Effector memory CD8-positive, alpha-beta T cell (primary cell): ENCODE measurements at regions not wholly inside any gene's neighbourhood (a gene's known extent, or its start where the extent isn't known, plus 50 kb on each side); places are given as distances from the start of the nearest gene placed in this dataset.
"Not testable (repeated sequence)": the region's sequence is repeated elsewhere in the genome, so short reads cannot be mapped to it uniquely, and the experiment has no call there.

Source experiments
- ATAC-seq: fragments of 150-1000 bp; cut with Tn5 transposase; replicated peaks from 2 replicates; pipeline ENCODE4 v1.10.0; 2021; ENCODE audit warnings: mild to moderate bottlenecking, moderate library complexity
- DNase-seq, 3 experiments: peaks; one replicate each; pipeline ENCODE4 v3.0.0; 2021
- H3K27ac Mint-ChIP-seq, 2 donors: one replicate each; pipeline ENCODE4 v1.8.0; 2022; ENCODE audit warnings: mild to moderate bottlenecking in 2 of 2, mixed read lengths in 2 of 2, moderate library complexity in 2 of 2
- H3K27me3 Mint-ChIP-seq, 2 donors: one replicate each; pipeline ENCODE4 v1.8.0; 2022; ENCODE audit warnings: mixed read lengths in 2 of 2
- H3K36me3 Mint-ChIP-seq: one replicate; pipeline ENCODE4 v1.8.0; 2022; ENCODE audit warnings: mild to moderate bottlenecking, moderate library complexity, mixed read lengths; ENCODE audit not compliant: insufficient read depth
- H3K4me1 Mint-ChIP-seq, 2 donors: one replicate each; pipeline ENCODE4 v1.8.0; 2022; ENCODE audit warnings: low read depth in 2 of 2, mixed read lengths in 2 of 2
- H3K4me3 Mint-ChIP-seq, 2 donors: one replicate each; pipeline ENCODE4 v1.8.0; 2022; ENCODE audit warnings: mild to moderate bottlenecking in 2 of 2, mixed read lengths in 2 of 2, moderate library complexity in 2 of 2
- H3K9me3 Mint-ChIP-seq, 2 donors: one replicate each; pipeline ENCODE4 v1.8.0; 2022; ENCODE audit warnings: mixed read lengths in 2 of 2

GRCh38 chr22:49347376-49347775, 480.3 kb downstream of the BRD1 start:
- peaks cover 7% of the 10 kb centered on the region for H3K36me3 Mint-ChIP-seq
- H3K4me1 Mint-ChIP-seq = peaks cover 0 to 2% of the 10 kb centered on the region in 2 donors
- DNase-seq (no peak), ATAC-seq (no peak)
- H3K9me3 Mint-ChIP-seq = no peaks in the 10 kb centered on the region
- peaks cover 39 to 83% of the 10 kb centered on the region in 2 donors for H3K27me3 Mint-ChIP-seq
- no peak overlapping the region for H3K4me3 Mint-ChIP-seq
- no peak overlapping the region for H3K27ac Mint-ChIP-seq

- no peak for ATAC-seq
- Mint-ChIP-seq H3K9me3 (no peaks in the 10 kb centered on the region), H3K4me3 (no peak overlapping the region), H3K4me1 (peaks cover 0 to 2% of the 10 kb centered on the region in 2 donors), H3K36me3 (peaks cover 2% of the 10 kb centered on the region), H3K27me3 (peaks cover 45 to 89% of the 10 kb centered on the region in 2 donors), H3K27ac (no peak overlapping the region)
- DNase-seq = no peak
These were observed 481.8 kb downstream of the BRD1 start for GRCh38 chr22:49345896-49346295.

GRCh38 chr22:49344656-49345055, 483.0 kb downstream of the BRD1 start:
- ATAC-seq = no peak

DNA sequence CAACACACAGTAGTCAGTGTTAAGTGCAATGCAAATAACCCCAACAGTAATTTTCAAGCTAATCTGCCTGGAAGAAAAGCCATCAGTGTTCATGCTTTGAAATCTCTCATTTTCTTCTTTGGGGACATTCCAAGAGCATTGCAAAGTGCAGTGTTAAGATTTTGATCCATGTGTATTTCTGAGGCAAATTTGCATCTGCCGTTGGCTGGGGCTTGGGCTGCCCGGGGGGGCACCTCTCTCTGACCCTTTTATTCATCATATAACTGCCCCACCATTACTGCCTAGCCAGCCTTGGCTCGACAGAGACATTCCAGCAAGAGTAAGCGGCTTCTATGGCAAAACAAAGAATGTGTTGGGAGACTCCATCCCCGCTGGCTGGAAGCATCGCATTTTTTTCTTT, 483.5 kb downstream of the BRD1 start:
- Mint-ChIP-seq H3K36me3 (peaks cover 2% of the 10 kb centered on the region), H3K4me3 (no peak overlapping the region), H3K9me3 (no peaks in the 10 kb centered on the region), H3K27ac (no peak overlapping the region), H3K27me3 (peaks cover 53 to 89% of the 10 kb centered on the region in 2 donors), H3K4me1 (peaks cover 0 to 2% of the 10 kb centered on the region in 2 donors)
- no peak for DNase-seq
- no peak for ATAC-seq

More at GRCh38 chr22:49344656-49345055, 483.0 kb downstream of the BRD1 start:
- Mint-ChIP-seq H3K27me3 (peaks cover 53 to 89% of the 10 kb centered on the region in 2 donors), H3K27ac (no peak overlapping the region), H3K36me3 (peaks cover 2% of the 10 kb centered on the region), H3K4me3 (no peak overlapping the region), H3K4me1 (peaks cover 0 to 2% of the 10 kb centered on the region in 2 donors), H3K9me3 (no peaks in the 10 kb centered on the region)
- no peak for DNase-seq

GRCh38 chr22:49340406-49340805, 487.3 kb downstream of the BRD1 start:
- peaks cover 2% of the 10 kb centered on the region for H3K36me3 Mint-ChIP-seq
- no peak for DNase-seq

GRCh38 chr22:49336483-49336882, 491.2 kb downstream of the BRD1 start:
- H3K4me3 Mint-ChIP-seq, H3K36me3 Mint-ChIP-seq, H3K9me3 Mint-ChIP-seq, H3K27ac Mint-ChIP-seq, DNase-seq, H3K4me1 Mint-ChIP-seq, ATAC-seq: not testable (repeated sequence)
- H3K27me3 Mint-ChIP-seq = peaks cover 28 to 59% of the 10 kb centered on the region in 2 donors

More at GRCh38 chr22:49340406-49340805, 487.3 kb downstream of the BRD1 start:
- Mint-ChIP-seq H3K27me3 (peaks cover 40 to 67% of the 10 kb centered on the region in 2 donors), H3K4me3 (no peak overlapping the region), H3K9me3 (no peaks in the 10 kb centered on the region), H3K4me1 (no peaks in the 10 kb centered on the region), H3K27ac (no peak overlapping the region)
- no peak for ATAC-seq

DNA sequence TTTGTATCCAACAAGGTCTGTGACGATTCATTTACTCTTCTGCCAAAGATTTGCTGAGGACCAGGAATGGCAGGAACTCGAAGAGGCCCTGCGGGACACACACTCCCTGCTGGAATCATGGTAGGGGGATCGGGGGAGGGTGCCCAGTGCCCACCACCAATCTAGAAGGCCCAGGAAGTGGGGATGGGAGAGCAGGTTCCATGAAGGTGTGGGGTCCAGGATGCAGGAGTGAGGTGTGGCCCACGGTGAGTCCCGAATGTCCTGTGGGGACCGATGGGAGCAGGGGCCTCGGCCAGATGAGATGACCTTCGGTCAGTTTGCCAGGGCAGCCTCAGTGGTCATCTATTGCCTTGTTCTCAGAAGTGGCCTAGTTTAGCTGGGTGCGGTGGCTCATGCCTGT, 492.7 kb downstream of the BRD1 start:
- DNase-seq (no peak), ATAC-seq (no peak)
- Mint-ChIP-seq H3K36me3 (no peaks in the 10 kb centered on the region), H3K4me3 (no peak overlapping the region), H3K27ac (no peak overlapping the region), H3K27me3 (peaks cover 21 to 56% of the 10 kb centered on the region in 2 donors), H3K4me1 (no peaks in the 10 kb centered on the region), H3K9me3 (no peaks in the 10 kb centered on the region)

DNA sequence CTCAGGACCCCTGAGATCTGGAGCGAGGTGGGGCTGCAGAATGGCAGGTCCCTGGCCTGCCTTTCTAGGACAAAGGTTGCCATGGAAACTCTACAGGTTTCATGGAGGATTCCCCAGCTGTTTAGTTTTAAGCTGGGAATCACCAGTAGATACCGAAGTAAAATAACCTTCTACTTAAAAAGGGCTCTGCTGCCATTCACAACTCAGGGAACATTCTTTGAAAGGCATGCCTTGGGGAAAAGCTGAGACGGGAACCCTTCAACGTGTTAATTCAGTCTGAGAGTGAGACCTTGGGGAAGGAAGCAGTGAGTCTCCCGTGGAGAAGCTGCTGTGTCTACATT, 493.3 kb downstream of the BRD1 start:
- DNase-seq (no peak), ATAC-seq (no peak)
- Mint-ChIP-seq H3K4me1 (no peaks in the 10 kb centered on the region), H3K4me3 (no peak overlapping the region), H3K27me3 (peaks cover 17 to 56% of the 10 kb centered on the region in 2 donors), H3K9me3 (no peaks in the 10 kb centered on the region), H3K36me3 (no peaks in the 10 kb centered on the region), H3K27ac (no peak overlapping the region)

DNA sequence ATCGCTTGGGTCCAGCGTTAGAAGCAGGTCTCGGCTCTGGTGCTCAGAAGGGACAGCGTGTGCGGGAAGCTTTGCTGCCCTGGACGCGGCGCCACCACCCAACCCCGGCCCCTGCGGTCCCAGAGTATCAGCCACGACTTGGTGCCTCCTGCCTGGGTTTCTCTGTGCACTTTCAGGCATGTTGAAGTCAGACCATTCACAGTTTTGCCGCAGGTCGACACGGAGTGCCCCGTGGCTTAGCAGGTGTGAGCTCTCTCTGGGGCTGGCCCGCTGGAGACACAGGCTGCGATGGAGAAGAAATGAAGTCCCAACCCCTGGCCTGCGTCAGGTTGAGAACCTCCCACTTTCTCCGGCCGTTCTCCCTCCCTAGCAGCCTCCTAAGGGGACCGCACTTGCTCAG, 494.5 kb downstream of the BRD1 start:
- Mint-ChIP-seq H3K27ac (no peak overlapping the region), H3K4me3 (no peak overlapping the region), H3K27me3 (peaks cover 14 to 64% of the 10 kb centered on the region in 2 donors), H3K4me1 (no peaks in the 10 kb centered on the region), H3K9me3 (no peaks in the 10 kb centered on the region), H3K36me3 (no peaks in the 10 kb centered on the region)
- ATAC-seq (no peak), DNase-seq (no peak)

DNA sequence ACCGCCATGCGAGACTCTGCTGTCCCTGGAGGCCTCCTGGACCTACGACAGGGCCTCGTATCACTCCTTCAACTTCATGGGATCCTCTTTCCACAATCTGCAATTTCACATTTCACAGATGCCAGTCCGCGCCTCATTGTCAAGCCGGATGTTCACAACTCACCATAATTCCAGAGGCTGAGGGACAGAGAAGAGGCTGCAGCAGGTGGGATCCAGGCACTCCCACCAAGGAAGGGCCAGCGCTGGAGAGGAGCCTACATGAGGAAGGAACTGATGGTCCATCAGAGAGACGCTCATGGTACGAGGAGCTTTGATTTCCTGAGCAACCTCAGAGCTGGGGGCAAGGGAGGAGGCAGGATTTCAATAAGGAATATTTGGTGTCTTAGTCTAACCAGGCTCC, 495.0 kb downstream of the BRD1 start:
- no peak overlapping the region for H3K4me3 Mint-ChIP-seq
- peaks cover 14 to 66% of the 10 kb centered on the region in 2 donors for H3K27me3 Mint-ChIP-seq
- H3K9me3 Mint-ChIP-seq = no peaks in the 10 kb centered on the region
- DNase-seq (no peak), ATAC-seq (no peak)
- no peaks in the 10 kb centered on the region for H3K36me3 Mint-ChIP-seq
- H3K4me1 Mint-ChIP-seq = no peaks in the 10 kb centered on the region
- no peak overlapping the region for H3K27ac Mint-ChIP-seq

GRCh38 chr22:49331878-49332277, 495.8 kb downstream of the BRD1 start:
- no peaks in the 10 kb centered on the region for H3K36me3 Mint-ChIP-seq

DNA sequence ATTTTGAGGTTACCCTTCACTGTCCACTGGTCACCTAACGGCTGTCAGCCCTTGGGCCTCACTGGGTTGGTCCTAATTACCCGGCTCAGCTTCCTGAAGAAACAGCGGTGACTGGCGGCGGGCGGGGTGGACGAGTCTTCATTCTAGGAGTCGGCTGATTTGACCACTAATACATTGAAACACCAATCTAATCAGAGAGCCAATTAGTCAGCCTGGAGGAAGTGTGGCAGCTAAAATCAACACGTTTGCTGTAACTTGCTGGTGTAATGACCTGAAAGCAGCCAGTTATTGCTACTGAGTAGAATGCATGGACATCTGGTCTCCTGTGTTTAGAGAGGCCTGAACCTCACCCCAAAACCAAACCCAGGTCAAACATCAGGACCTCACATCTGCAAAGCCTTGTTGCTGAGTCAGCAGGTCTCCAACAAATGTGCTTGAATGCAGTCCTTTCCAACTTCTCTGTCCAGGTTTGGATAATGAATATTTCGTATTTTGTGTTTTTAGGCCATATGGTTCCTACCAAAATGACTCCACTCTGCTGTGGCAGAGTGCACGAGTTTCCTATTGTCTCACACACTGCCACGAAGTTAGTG, 496.4 kb downstream of the BRD1 start:
- no peaks in the 10 kb centered on the region for H3K36me3 Mint-ChIP-seq
- no peak for ATAC-seq

More at GRCh38 chr22:49331878-49332277, 495.8 kb downstream of the BRD1 start:
- H3K9me3 Mint-ChIP-seq = no peaks in the 10 kb centered on the region
- peaks cover 17 to 62% of the 10 kb centered on the region in 2 donors for H3K27me3 Mint-ChIP-seq
- H3K4me1 Mint-ChIP-seq = no peaks in the 10 kb centered on the region
- no peak overlapping the region for H3K27ac Mint-ChIP-seq
- H3K4me3 Mint-ChIP-seq = no peak overlapping the region
- ATAC-seq (no peak), DNase-seq (no peak)

GRCh38 chr22:49330421-49331222, 497.1 kb downstream of the BRD1 start:
- peaks cover 0 to 1% of the 10 kb centered on the region in 2 donors for H3K9me3 Mint-ChIP-seq
- ATAC-seq = no peak
- no peak overlapping the region for H3K27ac Mint-ChIP-seq
- no peaks in the 10 kb centered on the region for H3K36me3 Mint-ChIP-seq
- H3K4me1 Mint-ChIP-seq = peaks cover 0 to 2% of the 10 kb centered on the region in 2 donors
- H3K27me3 Mint-ChIP-seq = peaks cover 22 to 65% of the 10 kb centered on the region in 2 donors
- H3K4me3 Mint-ChIP-seq = no peak overlapping the region
- DNase-seq = no peak

More for the DNA sequence above, 496.4 kb downstream of the BRD1 start:
- Mint-ChIP-seq H3K9me3 (peaks cover 0 to 1% of the 10 kb centered on the region in 2 donors), H3K27me3 (peaks cover 19 to 62% of the 10 kb centered on the region in 2 donors), H3K27ac (no peak overlapping the region), H3K4me1 (no peaks in the 10 kb centered on the region), H3K4me3 (no peak overlapping the region)
- DNase-seq = no peak

DNA sequence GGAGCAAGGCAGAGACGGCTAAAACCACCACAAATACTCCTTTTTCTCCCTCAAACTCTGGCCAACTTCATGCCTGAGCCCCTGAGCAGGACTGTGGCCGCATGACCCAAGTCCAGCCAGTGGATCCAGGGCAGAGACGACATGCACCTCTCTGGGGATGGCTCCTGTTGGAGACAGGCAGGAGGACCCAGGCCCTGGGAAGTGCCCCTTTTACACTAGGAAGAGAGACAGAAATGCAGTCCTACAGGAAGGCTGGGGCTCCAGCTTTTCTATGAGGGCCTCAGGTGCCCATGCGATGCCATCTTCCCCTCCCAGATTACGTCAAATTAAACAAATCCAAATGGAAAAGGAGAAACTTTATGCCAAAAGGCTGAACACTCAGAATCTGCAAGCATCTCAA, 498.0 kb downstream of the BRD1 start:
- ATAC-seq = no peak
- H3K9me3 Mint-ChIP-seq = peaks cover 0 to 1% of the 10 kb centered on the region in 2 donors
- DNase-seq = no peak
- no peaks in the 10 kb centered on the region for H3K36me3 Mint-ChIP-seq
- peaks cover 24 to 62% of the 10 kb centered on the region in 2 donors for H3K27me3 Mint-ChIP-seq
- H3K4me3 Mint-ChIP-seq = no peak overlapping the region
- no peak overlapping the region for H3K27ac Mint-ChIP-seq
- H3K4me1 Mint-ChIP-seq = peaks cover 0 to 5% of the 10 kb centered on the region in 2 donors
